ENCODE measurements at regions not wholly inside any gene's neighbourhood (a gene's known extent, or its start where the extent isn't known, plus 50 kb on each side); places are given as distances from the start of the nearest gene placed in this dataset.
A peak's percentile ranks its signal among the peaks of the same experiment; 100 is the strongest.

GRCh38 chr14:64639340-64639821 lies 64.8 kb upstream of the PLEKHG3 start:
- no peak for DNase-seq (ENCODE audit: low read depth, low spot score)
- WGBS (ENCODE audit: insufficient coverage, insufficient read length): no CpG with 5 or more reads among the region's 3 CpGs

GRCh38 chr14:64640839-64641238 lies 63.4 kb upstream of the PLEKHG3 start:
- Histone ChIP-seq H3K9me3 (ENCODE audit: control insufficient read depth, insufficient read depth, low read length) (no peaks in the 10 kb centered on the region), H3K4me1 (ENCODE audit: control insufficient read depth, insufficient read depth, low read length) (peaks cover 2% of the 10 kb centered on the region; the same call in 1 of the 2 replicates), H3K27me3 (ENCODE audit: control insufficient read depth, insufficient read depth, low read length) (no peaks in the 10 kb centered on the region), H3K27ac (ENCODE audit: low read length) (no peak overlapping the region), H3K36me3 (ENCODE audit: control insufficient read depth, insufficient read depth, low read length) (no peaks in the 10 kb centered on the region), H3K4me3 (ENCODE audit: low read length) (no peak overlapping the region)
- WGBS (ENCODE audit: insufficient coverage, insufficient read length): no CpG with 5 or more reads among the region's 1 CpG
- DNase-seq (ENCODE audit: low read depth, low spot score): no peak

More at GRCh38 chr14:64639340-64639821, 64.8 kb upstream of the PLEKHG3 start:
- Histone ChIP-seq H3K4me1 (ENCODE audit: control insufficient read depth, insufficient read depth, low read length) (no peaks in the 10 kb centered on the region), H3K36me3 (ENCODE audit: control insufficient read depth, insufficient read depth, low read length) (no peaks in the 10 kb centered on the region), H3K27me3 (ENCODE audit: control insufficient read depth, insufficient read depth, low read length) (no peaks in the 10 kb centered on the region), H3K9me3 (ENCODE audit: control insufficient read depth, insufficient read depth, low read length) (no peaks in the 10 kb centered on the region), H3K4me3 (ENCODE audit: low read length) (no peak overlapping the region), H3K27ac (ENCODE audit: low read length) (no peak overlapping the region)

- no peaks in the 10 kb centered on the region for H3K9me3 ChIP-seq (ENCODE audit: control insufficient read depth, insufficient read depth, low read length)
- no peak overlapping the region for H3K4me3 ChIP-seq (ENCODE audit: low read length)
- no CpG with 5 or more reads among the region's 3 CpGs for WGBS (ENCODE audit: insufficient coverage, insufficient read length)
- H3K4me1 ChIP-seq (ENCODE audit: control insufficient read depth, insufficient read depth, low read length): peaks cover 2% of the 10 kb centered on the region; the same call in 1 of the 2 replicates
- no peak overlapping the region for H3K27ac ChIP-seq (ENCODE audit: low read length)
- no peak for DNase-seq (ENCODE audit: low read depth, low spot score)
- H3K36me3 ChIP-seq (ENCODE audit: control insufficient read depth, insufficient read depth, low read length): no peaks in the 10 kb centered on the region
- no peaks in the 10 kb centered on the region for H3K27me3 ChIP-seq (ENCODE audit: control insufficient read depth, insufficient read depth, low read length)
Measured at GRCh38 chr14:64641760-64642159, 62.5 kb upstream of the PLEKHG3 start.

GRCh38 chr14:64643709-64644108 lies 60.5 kb upstream of the PLEKHG3 start:
- Histone ChIP-seq H3K27me3 (ENCODE audit: control insufficient read depth, insufficient read depth, low read length) (no peaks in the 10 kb centered on the region), H3K27ac (ENCODE audit: low read length) (no peak overlapping the region), H3K4me1 (ENCODE audit: control insufficient read depth, insufficient read depth, low read length) (peaks cover 2% of the 10 kb centered on the region; the same call in 1 of the 2 replicates), H3K4me3 (ENCODE audit: low read length) (no peak overlapping the region), H3K36me3 (ENCODE audit: control insufficient read depth, insufficient read depth, low read length) (no peaks in the 10 kb centered on the region), H3K9me3 (ENCODE audit: control insufficient read depth, insufficient read depth, low read length) (no peaks in the 10 kb centered on the region)
- DNase-seq (ENCODE audit: low read depth, low spot score): no peak
- WGBS (ENCODE audit: insufficient coverage, insufficient read length): no CpG with 5 or more reads among the region's 3 CpGs

GRCh38 chr14:64644629-64645028 lies 59.6 kb upstream of the PLEKHG3 start:
- H3K4me3 ChIP-seq (ENCODE audit: low read length): no peak overlapping the region
- no peaks in the 10 kb centered on the region for H3K9me3 ChIP-seq (ENCODE audit: control insufficient read depth, insufficient read depth, low read length)
- no CpG with 5 or more reads among the region's 8 CpGs for WGBS (ENCODE audit: insufficient coverage, insufficient read length)
- no peak for DNase-seq (ENCODE audit: low read depth, low spot score)
- H3K27ac ChIP-seq (ENCODE audit: low read length): no peak overlapping the region
- H3K36me3 ChIP-seq (ENCODE audit: control insufficient read depth, insufficient read depth, low read length): no peaks in the 10 kb centered on the region
- H3K4me1 ChIP-seq (ENCODE audit: control insufficient read depth, insufficient read depth, low read length): peaks cover 5% of the 10 kb centered on the region; the same call in 1 of the 2 replicates
- H3K27me3 ChIP-seq (ENCODE audit: control insufficient read depth, insufficient read depth, low read length): no peaks in the 10 kb centered on the region

- H3K27me3 ChIP-seq (ENCODE audit: control insufficient read depth, insufficient read depth, low read length): no peaks in the 10 kb centered on the region
- H3K4me3 ChIP-seq (ENCODE audit: low read length): no peak overlapping the region
- H3K27ac ChIP-seq (ENCODE audit: low read length): no peak overlapping the region
- no CpG with 5 or more reads among the region's 10 CpGs for WGBS (ENCODE audit: insufficient coverage, insufficient read length)
- H3K4me1 ChIP-seq (ENCODE audit: control insufficient read depth, insufficient read depth, low read length): peaks cover 6% of the 10 kb centered on the region; the same call in 1 of the 2 replicates
- no peaks in the 10 kb centered on the region for H3K9me3 ChIP-seq (ENCODE audit: control insufficient read depth, insufficient read depth, low read length)
- H3K36me3 ChIP-seq (ENCODE audit: control insufficient read depth, insufficient read depth, low read length): no peaks in the 10 kb centered on the region
- peak; percentile 73 for DNase-seq (ENCODE audit: low read depth, low spot score)
Measured at GRCh38 chr14:64645220-64645892, 58.9 kb upstream of the PLEKHG3 start.

- no peaks in the 10 kb centered on the region for H3K36me3 ChIP-seq (ENCODE audit: control insufficient read depth, insufficient read depth, low read length)
- H3K27me3 ChIP-seq (ENCODE audit: control insufficient read depth, insufficient read depth, low read length): no peaks in the 10 kb centered on the region
- H3K4me1 ChIP-seq (ENCODE audit: control insufficient read depth, insufficient read depth, low read length): peaks cover 6% of the 10 kb centered on the region; the same call in 1 of the 2 replicates
- no peak for DNase-seq (ENCODE audit: low read depth, low spot score)
- no peak overlapping the region for H3K27ac ChIP-seq (ENCODE audit: low read length)
- no peaks in the 10 kb centered on the region for H3K9me3 ChIP-seq (ENCODE audit: control insufficient read depth, insufficient read depth, low read length)
- WGBS (ENCODE audit: insufficient coverage, insufficient read length): no CpG with 5 or more reads among the region's 5 CpGs
- H3K4me3 ChIP-seq (ENCODE audit: low read length): no peak overlapping the region
Measured at GRCh38 chr14:64646103-64646502, 58.1 kb upstream of the PLEKHG3 start.

- WGBS (ENCODE audit: insufficient coverage, insufficient read length): no CpG with 5 or more reads among the region's 13 CpGs
- Histone ChIP-seq H3K27ac (ENCODE audit: low read length) (no peak overlapping the region), H3K27me3 (ENCODE audit: control insufficient read depth, insufficient read depth, low read length) (no peaks in the 10 kb centered on the region), H3K36me3 (ENCODE audit: control insufficient read depth, insufficient read depth, low read length) (no peaks in the 10 kb centered on the region), H3K4me3 (ENCODE audit: low read length) (no peak overlapping the region), H3K9me3 (ENCODE audit: control insufficient read depth, insufficient read depth, low read length) (no peaks in the 10 kb centered on the region), H3K4me1 (ENCODE audit: control insufficient read depth, insufficient read depth, low read length) (peaks cover 6% of the 10 kb centered on the region; the same call in 1 of the 2 replicates)
- DNase-seq (ENCODE audit: low read depth, low spot score): no peak
Measured at GRCh38 chr14:64649383-64649998, 54.7 kb upstream of the PLEKHG3 start.

- Histone ChIP-seq H3K27ac (ENCODE audit: low read length) (no peak overlapping the region), H3K36me3 (ENCODE audit: control insufficient read depth, insufficient read depth, low read length) (no peaks in the 10 kb centered on the region), H3K4me3 (ENCODE audit: low read length) (no peak overlapping the region), H3K9me3 (ENCODE audit: control insufficient read depth, insufficient read depth, low read length) (no peaks in the 10 kb centered on the region), H3K4me1 (ENCODE audit: control insufficient read depth, insufficient read depth, low read length) (peaks cover 3% of the 10 kb centered on the region; the same call in 1 of the 2 replicates), H3K27me3 (ENCODE audit: control insufficient read depth, insufficient read depth, low read length) (no peaks in the 10 kb centered on the region)
- no CpG with 5 or more reads among the region's 5 CpGs for WGBS (ENCODE audit: insufficient coverage, insufficient read length)
- DNase-seq (ENCODE audit: low read depth, low spot score): no peak
Measured at GRCh38 chr14:64653900-64654245, 50.4 kb upstream of the PLEKHG3 start.

GRCh38 chr14:64654246-64654900 lies 49.9 kb upstream of the PLEKHG3 start:
- no peak for DNase-seq (ENCODE audit: low read depth, low spot score)
- Histone ChIP-seq H3K9me3 (ENCODE audit: control insufficient read depth, insufficient read depth, low read length) (no peaks in the 10 kb centered on the region), H3K4me3 (ENCODE audit: low read length) (no peak overlapping the region), H3K36me3 (ENCODE audit: control insufficient read depth, insufficient read depth, low read length) (no peaks in the 10 kb centered on the region), H3K27me3 (ENCODE audit: control insufficient read depth, insufficient read depth, low read length) (no peaks in the 10 kb centered on the region), H3K4me1 (ENCODE audit: control insufficient read depth, insufficient read depth, low read length) (peaks cover 3% of the 10 kb centered on the region; the same call in 1 of the 2 replicates), H3K27ac (ENCODE audit: low read length) (no peak overlapping the region)
- no CpG with 5 or more reads among the region's 5 CpGs for WGBS (ENCODE audit: insufficient coverage, insufficient read length)

Measured in iPS DF 6.9 (cell line).